GM21619 (cell line): ENCODE measurements at regions not wholly inside any gene's neighbourhood (a gene's known extent, or its start where the extent isn't known, plus 50 kb on each side); places are given as distances from the start of the nearest gene placed in this dataset.
"Not testable (repeated sequence)": the region's sequence is repeated elsewhere in the genome, so short reads cannot be mapped to it uniquely, and the experiment has no call there.

Experiments
- ATAC-seq: cut with Tn5 transposase; IDR thresholded peaks from one replicate; pipeline ENCODE4 v1.9.1; 2021; ENCODE audit not compliant: unreplicated experiment

GRCh38 chr2:58730764-58731487, 489.8 kb upstream of the FANCL start:
- no peak for ATAC-seq

GRCh38 chr2:58727981-58728656, 487.0 kb upstream of the FANCL start:
- ATAC-seq, result no peak

- no peak for ATAC-seq
Measured at GRCh38 chr2:58721912-58722591, 480.9 kb upstream of the FANCL start.

GRCh38 chr2:58720770-58721697, 479.9 kb upstream of the FANCL start:
- ATAC-seq, result no peak

DNA sequence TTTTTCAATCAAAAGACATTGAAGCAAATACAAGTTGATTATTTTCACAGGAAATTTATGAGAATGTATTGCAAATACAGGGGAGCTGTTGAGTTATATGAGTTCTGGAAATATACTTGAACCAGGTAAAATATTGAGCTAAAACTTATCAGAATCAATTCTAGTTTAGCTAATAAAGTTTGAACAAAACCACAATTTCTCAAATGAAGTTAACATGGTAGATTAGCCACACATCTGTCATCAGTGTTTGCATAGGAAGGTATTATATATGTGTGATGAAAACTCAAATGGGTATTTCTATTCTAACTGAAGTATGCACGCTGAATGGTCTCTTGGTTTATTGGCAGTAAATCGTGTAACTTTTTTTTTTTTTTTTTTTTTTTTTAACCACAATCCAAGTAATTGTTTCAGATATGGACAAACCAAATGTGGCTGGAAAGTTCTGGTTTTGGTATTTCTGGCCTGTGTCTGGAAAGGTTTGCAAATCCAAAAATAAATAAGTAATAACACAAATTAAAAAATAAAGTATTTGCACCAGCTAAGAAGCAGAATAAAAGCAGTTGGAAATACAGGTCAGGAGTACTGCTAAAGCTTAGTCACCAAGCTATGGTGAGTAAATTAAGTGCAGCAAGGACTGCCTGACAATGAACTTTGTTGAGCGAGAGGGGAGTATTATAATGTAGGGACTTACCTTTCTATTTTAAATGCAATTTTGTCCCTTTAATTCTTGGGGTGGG, 479.1 kb upstream of the FANCL start:
- ATAC-seq, result no peak

GRCh38 chr2:58715344-58715743, 474.2 kb upstream of the FANCL start:
- ATAC-seq, result no peak

GRCh38 chr2:58714238-58714637, 473.1 kb upstream of the FANCL start:
- no peak for ATAC-seq

- ATAC-seq, result no peak
Measured at GRCh38 chr2:58710795-58711279, 469.7 kb upstream of the FANCL start.

DNA sequence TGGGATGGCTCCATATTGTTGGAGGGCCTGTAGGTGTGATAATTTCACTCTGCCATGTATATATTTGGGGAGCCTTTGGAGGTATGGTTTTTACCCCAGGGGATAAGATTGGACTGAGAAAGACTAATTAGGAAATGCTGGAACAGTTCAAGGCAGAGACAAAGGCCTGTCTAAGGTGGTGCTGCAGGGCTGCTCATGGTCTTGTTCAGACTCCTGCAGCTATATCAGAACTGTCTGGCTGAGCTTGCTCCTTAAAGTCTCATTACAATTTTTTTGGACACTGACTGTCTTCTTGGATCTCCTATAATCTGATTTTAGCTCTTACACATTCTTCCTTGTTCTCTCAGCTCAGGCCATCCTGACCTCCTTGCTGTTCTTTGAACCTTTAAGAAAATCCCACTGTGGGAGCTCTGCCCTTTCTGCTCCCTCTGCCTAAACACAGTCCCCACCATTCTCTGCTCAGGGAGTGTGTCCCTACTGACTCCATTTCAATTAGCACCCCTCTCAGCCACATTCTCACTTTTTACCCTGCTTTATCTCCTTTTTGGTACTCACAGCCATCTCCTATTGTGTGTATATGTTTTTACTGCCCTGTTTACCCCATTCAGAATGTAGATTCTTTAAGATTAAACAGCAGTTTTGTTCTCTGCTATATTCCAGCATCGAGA, 468.7 kb upstream of the FANCL start:
- ATAC-seq, result no peak

- ATAC-seq, result no peak
Measured at GRCh38 chr2:58709274-58709673, 468.1 kb upstream of the FANCL start.

GRCh38 chr2:58708565-58708964, 467.4 kb upstream of the FANCL start:
- no peak for ATAC-seq

DNA sequence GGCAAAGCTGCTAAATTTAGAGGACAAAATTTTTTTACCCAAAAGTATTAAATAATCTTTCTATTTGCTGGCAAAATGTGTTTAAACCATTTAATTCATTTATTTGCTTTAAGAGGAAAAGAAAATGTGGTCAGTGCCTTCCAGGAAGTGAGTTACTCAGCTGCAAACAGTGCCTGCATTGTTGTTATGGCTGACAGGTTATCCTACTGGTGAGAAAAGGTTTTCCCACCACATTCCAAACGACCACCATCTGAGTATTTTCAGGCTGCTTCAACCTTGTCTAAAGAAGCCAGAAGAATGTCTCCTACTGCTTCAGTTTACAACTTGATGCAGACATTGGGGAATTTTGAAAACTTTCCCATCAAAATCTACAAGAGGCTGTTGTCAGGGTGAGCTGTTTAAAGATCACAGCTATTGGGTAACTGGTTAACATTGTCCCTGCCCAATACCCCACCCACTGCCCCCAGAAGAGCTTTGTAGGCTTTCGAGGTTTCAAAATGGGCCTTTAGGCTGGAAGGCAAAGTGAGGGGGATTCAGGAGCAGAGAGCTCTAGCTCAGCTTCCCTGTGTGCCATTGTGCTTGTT, 461.3 kb upstream of the FANCL start:
- no peak for ATAC-seq

DNA sequence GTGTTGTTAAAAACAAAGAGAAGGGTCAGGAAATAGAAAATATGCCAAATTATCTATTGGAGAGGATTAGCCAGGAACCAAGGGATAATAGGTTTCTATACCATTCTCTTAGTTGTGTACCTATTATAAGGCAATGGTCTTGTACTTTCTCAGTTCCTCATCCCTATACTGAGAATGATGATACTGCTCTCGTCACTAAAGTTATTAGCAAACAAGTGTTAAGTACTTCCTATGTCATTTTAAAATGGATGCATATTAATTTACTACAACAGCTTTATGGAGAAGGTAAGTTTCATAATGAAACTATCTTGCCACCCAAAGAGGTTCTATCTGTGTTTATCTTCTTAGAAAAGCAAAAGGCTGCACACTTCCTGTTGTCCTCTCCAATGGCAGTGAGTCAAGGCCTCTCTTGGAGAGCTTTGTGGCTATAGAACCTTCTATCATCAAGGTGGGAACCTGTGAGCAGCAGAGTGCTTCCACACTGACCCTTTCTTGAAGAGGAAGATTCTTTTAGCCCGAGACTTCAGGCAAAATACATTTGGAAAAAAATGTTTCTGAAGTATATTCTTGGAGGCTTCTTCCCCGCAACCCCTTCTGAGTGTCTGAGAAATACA, 460.7 kb upstream of the FANCL start:
- ATAC-seq, result peak; percentile 56

DNA sequence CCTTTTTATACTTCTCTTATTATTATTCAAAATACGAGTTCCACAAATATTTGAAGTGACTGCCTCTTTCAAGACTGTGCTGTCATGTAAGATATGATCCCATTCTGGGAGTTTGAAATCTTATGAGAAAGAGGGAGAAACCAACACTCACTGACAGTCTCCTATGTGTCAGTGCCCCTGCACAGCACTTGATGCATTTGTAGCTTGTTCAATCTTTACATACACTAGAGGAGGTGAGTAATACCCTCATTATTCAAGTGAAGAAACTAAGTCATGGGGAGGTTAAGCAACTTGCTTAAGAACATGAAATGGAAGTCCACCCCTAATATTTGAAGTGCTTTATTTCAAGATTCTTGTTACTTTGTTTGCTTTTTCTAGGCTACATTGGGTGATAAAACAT, 459.5 kb upstream of the FANCL start:
- ATAC-seq, result no peak

- no peak for ATAC-seq
Measured at GRCh38 chr2:58699411-58699810, 458.3 kb upstream of the FANCL start.

DNA sequence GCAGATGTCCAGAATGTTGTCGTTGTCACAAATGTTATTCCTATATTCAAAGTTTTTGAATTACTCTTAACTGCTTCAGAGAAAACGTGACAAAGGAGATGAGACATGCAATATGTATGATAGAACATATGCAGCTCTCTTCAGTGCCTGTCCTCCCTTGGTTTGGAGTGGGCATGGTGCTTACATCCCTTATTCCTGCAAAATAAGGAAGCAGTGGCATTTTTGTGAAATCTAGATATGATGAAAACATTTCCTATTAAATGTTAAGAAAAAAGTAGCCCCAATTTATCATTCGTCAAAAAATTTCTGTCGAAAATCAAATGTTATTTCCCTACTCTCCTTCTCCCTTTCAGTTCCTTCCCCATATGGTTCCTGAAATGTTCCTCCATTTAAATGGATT, 457.5 kb upstream of the FANCL start:
- no peak for ATAC-seq

GRCh38 chr2:58694114-58694513, 453.0 kb upstream of the FANCL start:
- ATAC-seq, result not testable (repeated sequence)

DNA sequence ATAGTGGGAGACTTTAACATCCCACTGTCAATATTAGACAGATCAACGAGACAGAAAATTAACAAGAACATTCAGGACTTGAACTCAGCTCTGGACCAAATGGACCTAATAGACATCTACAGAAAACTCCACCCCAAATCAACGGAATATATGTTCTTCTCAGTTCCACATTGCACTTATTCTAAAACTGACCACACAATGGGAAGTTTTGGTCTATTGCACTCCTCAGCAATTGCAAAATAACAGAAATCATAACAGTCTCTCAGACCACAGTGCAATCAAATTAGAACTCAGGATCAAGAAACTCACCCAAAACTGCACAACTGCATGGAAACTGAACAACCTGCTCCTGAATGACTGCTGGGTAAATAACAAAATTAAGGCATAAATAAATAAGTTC, 449.9 kb upstream of the FANCL start:
- not testable (repeated sequence) for ATAC-seq

DNA sequence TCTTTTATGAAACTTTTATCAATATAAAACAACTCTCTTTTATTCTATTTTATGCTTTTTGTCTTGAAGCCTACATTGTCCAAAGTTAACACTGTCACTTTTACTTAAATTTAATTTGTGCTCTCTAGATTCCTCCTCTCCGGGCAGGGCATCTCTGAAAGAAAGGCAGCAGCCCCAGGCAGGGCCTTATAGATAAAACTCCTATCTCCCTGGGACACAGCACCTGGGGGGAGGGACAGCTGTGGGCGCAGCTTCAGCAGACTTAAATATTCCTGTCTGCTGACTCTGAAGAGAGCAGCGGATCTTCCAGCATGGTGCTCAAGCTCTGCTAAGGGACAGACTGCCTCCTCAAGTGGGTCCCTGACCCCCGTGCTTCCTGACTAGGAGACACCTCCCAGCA, 447.7 kb upstream of the FANCL start:
- no peak for ATAC-seq
